Posterior cingulate gyrus (tissue), 11 donors: ENCODE measurements at regions not wholly inside any gene's neighbourhood (a gene's known extent, or its start where the extent isn't known, plus 50 kb on each side); places are given as distances from the start of the nearest gene placed in this dataset.
"Not testable (repeated sequence)": the region's sequence is repeated elsewhere in the genome, so short reads cannot be mapped to it uniquely, and the experiment has no call there.

Experiments
- DNase-seq, 10 donors: peaks; one replicate each; pipeline versions ENCODE4 v3.0.0 to v3.0.0-alpha.2; 2020 to 2021; ENCODE audit warnings: mixed read lengths in 3 of 10
- intact Hi-C: fragments of 100-400 bp; cut with DNase I; formaldehyde crosslinking; loops from one replicate; pipeline ENCODE4 v1.15.1; 2023

DNA sequence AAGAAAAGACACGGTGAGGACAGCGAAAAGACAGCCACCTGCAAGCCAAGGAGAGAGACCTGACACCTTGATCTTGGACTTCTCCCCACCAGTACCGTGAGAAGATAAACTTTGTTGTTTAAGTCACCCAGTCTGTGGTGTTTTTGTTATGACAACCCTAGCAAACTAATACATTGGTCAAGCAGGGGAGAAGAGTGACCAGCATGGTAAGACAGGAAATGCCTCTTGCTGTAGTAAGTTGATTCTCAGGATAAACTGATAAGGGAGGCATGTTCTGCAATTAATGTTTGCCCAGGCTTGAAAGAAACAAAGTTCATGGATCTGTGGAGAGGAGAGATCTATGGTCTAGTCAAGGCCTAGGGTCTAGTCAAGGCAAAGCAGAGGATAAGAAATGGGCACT is 801.2 kb downstream of the MAT2B start:
- no peak for DNase-seq
- intact Hi-C loops: no loop called here

DNA sequence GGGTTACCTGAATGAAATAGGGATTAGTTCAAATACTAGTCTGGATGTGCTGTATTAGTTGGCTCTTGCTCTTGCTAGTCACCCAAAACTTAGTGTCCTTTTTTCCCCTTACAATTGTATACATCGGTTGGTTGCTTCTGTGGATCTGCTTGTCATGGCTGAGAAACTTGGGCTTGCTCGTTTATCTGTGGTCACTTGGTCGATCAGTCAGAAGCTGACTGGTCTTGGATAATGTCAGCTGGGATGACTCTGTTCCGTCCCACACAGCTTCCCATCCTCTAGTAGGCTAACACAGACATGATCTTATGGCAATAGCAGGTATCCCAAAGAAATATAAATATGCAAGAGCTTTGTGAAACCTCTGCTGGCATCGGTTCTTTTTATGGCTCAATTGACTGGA is 807.4 kb downstream of the MAT2B start:
- DNase-seq: no peak
- intact Hi-C loops: no loop called here

DNA sequence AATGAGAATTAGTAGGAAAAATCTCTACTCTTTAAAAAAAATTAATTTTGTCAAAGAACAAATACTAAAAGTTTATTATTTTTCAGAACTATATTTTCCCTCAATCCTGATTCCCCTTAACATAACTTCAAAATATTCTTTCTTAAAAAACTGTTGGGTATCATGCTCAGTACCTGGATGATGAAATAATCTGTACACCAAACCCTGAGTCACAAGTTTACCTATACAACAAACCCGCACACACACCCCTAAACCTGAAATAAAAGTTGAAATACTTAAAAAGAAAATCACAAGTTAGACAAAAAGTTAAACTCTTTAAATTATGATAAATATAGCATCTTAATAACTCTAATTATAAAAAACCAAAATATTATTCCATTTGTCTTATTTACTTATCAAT is 812.3 kb downstream of the MAT2B start:
- intact Hi-C loops: no loop called here
- no peak for DNase-seq

DNA sequence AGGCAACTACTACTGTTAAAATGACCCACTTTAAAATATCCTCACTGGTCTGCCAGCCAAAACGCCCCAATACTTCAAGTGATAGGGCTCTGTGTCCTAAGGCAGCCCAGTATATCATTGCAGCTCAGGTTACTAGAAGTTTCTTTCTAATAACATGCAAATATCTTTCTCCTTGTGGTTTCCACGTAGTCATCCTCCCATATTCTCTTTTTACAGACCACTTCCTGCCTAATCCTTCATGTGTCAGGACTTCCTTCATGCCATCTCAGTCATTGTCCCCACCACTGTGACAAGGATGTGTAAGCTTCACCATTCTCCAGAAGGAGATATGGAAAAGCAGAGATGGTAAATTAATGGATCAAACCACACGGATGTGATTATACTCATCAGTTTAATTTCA is 813.7 kb downstream of the MAT2B start:
- intact Hi-C loops: no loop called here
- DNase-seq: no peak

DNA sequence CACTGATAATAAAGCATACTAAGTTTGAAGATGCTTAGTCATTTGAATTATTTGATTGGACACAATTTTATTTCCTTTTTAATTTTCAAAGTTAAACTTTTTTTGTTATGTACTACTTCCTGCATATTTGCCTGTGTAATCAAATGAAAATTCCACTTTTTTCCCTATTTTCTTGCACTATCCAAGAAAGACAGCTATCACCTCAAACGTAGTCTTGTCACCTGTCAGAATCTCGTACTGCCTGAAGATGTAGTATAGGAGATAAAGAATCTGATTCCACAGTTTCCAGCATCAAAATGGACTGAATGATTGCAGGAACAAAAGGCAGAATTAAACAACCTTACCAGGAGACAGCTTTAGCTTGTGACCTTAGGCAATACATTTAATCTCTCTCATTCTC is 818.8 kb downstream of the MAT2B start:
- DNase-seq: no peak
- intact Hi-C loops: no loop called here

DNA sequence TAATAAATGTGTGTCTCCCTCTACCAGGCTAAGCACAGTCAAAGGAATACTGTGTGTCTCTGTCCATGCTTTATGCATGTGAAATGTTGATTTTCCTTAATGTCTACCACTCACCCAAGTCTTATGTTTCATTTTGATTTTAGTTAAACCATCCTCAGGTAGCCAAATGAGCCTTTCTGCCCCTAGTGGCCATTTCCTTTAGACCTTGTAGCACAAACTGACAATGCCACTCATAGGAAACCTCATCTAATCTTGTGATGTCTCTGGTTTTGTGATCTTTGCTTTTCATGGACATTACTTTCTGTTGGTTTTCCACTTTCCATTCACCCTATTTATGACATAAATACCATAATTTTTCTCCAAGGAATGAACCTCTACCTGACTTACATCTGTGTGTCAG is 820.8 kb downstream of the MAT2B start:
- no peak for DNase-seq
- intact Hi-C loops: no loop called here

DNA sequence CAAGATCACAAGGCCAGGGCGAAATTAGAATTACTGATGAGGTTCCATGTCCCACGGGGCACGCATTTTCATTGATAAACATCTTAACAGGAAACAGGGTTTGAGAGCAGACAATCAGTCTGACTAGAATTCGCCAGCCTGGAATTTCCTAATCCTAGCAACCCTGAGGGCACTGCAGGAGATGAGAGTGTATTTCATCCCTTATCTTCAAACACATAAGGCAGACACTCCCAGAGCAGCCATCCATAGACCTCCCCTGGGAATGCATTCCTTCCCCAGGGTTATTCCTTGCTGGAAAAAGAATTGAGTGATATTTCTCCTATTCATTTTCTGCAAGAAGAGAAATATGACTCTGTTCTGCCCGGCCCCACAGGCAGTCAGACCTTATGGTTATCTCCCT is 821.7 kb downstream of the MAT2B start:
- DNase-seq, intact Hi-C loops: not testable (repeated sequence)

DNA sequence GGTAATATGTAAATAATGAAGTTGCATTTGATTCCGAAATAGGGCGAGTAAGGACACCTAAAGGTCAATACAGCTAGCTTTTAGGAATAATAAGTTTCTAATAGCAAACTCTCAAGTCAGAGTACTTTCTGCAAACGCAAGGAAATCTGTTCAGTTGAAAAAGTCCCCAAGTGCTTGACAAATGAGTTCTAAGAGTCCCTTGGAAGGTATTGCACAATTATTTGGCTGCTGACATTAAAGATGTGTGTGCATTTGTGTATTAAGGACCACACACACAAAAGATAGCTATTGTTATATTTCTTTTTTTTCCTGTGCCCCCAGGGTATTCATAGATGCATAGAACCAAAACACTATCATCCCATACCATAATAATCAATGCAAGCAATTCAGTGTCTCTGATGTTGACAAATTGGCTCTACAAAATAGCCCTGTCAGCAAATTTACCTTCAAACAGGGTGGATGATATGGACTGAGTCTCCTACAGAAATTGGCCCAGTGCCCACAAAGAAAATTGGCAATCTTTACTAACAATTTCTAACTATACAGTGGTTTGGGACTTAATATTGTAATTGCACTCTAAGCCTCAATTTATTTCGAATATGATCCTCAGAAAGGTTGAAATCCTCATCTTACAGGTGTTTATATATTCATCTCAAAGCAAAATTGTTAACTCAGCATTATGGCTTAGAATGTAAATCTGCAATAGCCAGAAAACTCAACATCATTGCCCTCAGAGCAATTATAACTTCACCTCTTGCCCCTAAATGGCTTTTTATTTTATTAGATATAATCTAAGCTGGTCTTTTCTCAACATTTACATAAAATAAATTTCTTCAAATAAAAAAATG is 827.2 kb downstream of the MAT2B start:
- no peak for DNase-seq
- intact Hi-C loops: no loop called here

DNA sequence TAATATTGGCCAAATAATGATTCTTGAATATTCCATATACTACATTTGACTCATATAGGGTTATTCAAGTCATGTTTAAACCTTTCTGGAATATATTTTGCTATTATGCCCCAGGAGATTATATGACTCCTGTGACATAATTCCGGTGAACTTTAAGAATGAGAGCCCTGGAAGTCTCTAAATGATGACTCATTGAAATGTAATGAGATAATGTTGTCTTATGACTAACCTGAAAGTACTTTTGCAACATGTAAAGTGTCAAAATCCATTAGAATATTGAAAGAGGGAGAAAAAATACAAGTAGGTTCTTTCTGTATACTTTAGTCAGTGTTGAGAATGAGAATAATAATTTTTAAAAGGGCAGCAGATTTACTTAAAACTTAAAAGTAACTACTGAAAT is 830.4 kb downstream of the MAT2B start:
- intact Hi-C loops: no loop called here
- no peak for DNase-seq

DNA sequence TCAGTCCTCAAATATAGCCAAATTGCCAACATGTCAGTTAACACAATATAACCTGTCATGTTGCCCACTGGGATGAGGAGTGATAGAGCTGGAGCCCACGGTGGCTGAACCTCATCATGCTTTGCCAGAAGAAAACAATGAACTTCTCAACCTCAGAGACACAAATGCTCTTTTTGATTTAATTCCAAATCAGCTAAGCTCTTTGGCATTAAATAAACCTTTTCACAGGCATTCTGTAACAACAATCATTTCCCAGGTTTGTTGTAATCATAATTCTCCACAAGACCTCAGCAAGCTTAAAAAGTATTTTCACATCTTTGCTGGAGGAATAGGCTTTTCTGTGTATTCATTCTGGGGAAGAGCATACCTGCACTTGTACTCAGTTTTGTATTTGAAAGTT is 830.9 kb downstream of the MAT2B start:
- no peak for DNase-seq
- intact Hi-C loops: no loop called here

DNA sequence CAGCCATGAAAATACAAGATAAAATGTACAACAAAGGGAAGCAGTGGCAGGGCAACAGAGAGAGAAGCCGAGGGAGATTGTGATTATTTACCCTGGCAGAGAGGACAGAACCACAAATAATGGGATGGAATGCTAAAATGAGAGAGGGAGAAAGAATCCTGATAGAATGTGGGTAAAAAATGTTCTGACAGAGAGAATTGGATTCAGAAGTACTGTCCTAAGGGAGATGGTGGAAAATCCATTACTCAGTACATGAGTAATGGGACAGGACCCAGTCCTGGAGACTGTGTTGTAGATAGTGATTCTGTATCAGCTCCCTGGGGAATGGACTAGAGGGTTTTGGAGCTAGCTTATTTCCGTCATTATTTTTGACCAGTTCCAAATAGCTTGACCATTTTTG is 831.5 kb downstream of the MAT2B start:
- intact Hi-C loops: no loop called here
- DNase-seq: no peak

DNA sequence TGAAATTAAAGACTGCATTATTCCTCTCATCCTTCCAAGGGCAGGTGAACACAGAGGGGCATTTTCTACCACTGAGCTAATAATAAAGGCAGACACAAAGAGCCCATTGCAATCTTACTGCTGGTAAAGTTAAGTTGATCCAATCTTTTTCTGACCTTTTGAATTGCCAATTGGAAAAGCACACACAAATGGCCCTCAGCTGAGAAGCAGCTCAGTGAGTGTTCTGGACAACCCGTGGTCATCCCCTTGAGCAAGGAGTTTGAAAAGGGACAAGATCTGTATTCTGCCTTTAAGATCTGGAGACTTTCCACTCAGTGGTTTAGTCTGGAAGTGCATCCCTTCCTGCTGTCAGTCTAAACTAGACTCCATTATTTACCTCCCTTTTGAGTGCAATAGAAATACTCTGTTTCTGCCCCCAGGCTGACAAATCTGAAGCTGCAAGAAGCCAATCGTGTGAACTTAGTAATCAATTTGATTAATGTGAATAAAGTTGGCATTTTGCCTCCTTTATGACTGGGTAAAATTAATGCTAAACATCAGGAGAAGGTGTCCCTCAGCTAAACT is 835.7 kb downstream of the MAT2B start:
- intact Hi-C loops: no loop called here
- DNase-seq: no peak

DNA sequence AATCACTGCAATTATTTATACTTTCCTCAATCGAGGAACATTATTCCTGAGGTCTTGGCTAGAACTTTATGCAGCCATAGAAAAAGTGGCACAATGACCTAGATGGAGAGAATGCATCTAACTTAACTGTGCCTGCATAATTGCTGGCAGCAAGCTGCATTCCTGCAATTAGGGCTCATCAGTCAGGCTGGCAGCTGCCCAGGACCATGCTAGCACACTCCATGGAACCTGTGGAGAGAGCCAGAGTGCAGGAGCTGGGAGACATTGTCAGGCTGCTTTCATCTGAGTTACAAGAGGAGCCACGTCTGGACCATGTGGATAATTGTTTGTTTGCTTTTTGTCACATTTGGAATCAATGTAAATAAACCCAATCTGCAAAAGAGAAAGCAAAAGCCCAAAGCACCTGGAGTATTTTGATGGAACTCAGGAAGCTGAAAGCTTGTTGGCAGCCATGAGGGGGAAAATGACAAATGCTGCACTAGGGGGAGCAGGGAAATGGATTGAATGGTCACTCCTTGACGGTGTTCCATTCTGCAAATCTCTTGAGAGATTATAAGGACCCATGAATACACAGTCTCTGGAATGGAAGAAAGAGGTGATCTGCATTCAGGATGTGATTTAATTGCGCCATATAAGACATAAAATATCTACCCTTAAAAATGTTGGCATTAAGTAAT is 839.9 kb downstream of the MAT2B start:
- peak in 8 of 10 donors; percentile 3 to 85 (median 32) for DNase-seq
- intact Hi-C loops: no loop called here

DNA sequence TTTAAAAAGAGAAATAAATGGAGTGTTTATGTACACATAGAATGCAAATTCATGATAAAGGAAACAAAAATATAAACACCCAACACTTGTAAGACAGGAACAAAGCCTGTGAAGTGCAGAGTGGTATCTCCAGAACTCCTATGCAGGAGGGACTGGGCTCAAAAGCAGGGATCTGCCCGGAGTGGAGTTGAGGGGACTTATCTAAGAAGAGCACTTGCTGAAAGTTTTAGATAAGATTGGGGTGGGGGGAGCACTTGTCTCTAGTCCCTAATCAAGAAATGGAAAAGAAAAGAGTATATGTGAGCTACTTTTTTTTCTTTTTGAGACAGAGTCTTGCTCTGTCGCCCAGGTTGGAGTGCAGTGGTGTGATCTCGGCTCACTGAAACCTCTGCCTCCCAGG is 840.4 kb downstream of the MAT2B start:
- no peak for DNase-seq

DNA sequence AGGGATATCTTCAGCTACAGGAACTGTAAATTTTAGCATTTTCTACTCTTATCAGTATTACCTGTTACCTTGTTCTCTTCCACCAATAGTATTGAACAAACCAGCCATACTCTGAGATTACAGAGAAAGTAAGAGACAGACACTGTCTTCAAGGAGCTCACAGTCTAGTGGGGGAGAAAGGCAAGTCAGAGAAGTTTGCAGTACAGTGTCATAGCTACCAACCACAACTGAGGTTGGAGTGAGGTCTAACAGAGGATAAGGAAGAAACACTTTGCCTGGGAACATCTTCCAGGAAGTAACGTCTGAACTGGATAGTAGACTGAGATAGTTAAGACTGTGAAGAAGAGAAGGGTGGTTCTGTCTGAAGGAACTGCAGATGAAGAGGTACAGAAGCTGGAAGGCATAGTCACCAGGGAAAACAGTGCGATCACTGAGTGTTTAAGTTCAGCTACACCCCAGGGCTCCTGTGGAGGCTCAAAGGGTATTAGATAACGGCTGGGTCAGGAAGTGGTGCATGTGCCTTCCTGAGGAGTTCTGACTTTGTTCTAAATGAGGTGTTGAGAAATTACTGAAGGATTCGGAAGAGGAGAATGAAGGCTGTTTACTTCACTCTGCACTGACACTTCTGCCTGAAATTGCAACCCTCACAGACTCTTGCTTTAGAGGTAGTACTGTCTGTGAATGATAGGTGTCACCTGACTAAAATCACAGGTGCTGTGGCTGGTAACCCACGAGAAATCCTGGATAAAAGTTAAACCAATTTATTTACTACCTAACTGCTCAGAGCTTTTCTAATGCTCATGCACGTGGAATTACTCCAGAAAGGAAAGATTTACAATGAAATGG is 841.6 kb downstream of the MAT2B start:
- intact Hi-C loops: no loop called here
- DNase-seq: no peak

More for the DNA sequence above, 840.4 kb downstream of the MAT2B start:
- intact Hi-C loops: no loop called here

DNA sequence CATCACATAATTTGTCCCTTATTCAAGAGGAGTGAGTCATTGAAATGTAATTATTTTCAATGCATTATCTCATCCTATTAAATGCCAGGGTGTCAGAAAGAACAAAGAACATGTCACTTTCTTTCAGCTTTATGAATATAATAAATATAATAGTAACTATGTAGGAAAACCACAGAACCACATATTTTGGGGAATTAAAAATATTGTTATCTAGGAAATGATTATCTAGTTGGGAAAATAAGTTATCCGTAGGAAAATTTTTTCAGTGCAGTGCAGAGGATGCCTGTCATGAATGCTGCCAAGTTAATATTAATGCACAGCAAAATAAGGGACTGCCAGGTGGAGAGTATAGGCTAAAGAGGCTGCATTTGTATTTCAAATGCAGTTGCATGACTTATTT is 844.8 kb downstream of the MAT2B start:
- intact Hi-C loops: no loop called here
- no peak for DNase-seq

DNA sequence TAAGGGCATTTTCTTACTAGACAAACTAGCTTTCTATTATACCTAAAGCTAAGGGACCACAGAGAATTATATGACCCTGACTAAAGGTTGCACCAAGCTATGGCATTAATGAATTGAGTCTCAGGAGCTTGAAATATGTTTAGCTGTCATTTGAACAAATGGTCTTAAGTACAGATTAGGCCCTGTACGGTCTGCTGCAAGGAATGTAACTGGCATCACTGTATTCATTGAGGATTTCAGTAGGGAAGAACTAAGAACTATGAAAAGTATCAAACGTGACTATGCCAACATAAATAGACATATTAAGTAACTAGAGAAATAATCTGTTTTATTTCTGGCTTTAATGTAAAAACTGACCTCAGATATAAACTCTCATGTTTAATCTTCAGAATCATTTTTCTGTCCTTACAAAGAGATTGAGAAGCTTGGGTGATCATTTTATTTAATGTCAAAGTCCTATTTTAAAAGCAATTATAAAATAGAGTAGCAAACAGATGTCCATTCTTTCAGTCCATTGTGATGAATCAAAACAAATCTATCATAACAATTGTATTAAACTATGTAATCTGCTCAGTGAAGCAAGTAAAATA is 845.9 kb downstream of the MAT2B start:
- DNase-seq: no peak
- intact Hi-C loops: no loop called here

DNA sequence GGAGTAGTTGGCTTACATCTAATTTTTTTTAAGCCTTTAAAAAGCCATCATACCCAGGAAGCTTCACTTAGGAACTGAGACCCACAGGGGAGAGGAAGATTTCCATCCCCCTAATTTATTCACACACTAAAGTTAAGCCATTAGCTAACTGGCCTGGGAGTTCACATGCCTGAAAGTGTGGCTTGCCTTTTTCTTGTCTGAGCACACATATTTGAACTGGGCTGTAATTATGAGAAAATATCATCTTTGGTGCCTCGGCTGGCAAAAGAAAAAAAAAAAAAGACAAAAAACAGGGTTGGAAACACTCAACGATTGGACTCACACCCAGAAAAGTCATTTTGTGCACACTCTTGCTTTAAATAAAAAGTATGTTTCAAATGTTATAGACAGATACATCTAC is 847.3 kb downstream of the MAT2B start:
- DNase-seq: no peak
- intact Hi-C loops: no loop called here

DNA sequence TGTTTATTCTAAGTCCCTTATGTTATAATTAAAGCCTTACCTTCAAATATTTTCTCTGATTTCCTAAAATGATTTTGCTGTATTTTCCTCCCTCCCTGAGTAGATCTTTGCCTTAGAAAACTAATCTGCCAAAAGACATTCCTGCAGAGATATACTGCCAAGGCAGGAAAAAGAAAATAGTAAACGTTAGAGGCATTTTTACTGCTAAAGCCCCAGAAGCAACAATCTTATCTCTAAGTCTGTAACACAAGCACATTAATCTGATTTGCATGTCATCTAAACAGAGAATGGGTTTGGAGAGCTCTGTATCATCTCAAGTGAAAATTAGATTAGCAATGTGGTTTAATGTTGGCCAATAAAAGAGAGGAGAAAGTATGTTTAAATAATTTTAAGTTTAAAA is 847.7 kb downstream of the MAT2B start:
- no peak for DNase-seq
- intact Hi-C loops: no loop called here

DNA sequence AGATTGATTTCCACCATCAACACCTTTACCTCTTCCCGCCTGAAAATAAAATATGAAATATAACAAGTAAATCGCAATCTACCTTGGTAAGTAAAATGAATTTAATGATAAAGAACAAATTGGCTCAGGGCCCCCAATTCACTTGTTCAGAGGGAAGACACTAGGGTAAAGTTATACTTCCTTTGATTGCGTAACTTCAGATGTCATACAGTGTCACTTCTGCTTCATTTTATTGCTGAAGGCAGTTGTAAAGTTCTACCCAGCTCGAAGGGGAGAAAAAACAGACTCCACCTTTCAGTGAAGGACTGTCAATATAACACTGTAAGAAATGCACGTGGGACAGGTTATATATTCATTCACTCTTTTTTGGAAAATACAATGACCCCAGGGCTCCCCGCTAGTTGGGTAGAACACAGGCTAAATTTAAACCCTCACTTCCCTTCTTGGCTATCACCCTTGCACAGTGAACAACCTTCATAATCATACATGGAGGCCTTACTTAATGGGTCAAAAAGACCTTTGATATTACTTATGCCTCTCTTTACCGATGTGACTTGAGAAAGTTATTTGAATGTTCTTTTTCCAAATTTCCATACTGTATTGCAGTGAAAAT is 848.8 kb downstream of the MAT2B start:
- intact Hi-C loops: no loop called here
- DNase-seq: no peak
